ENCODE measurements at regions not wholly inside any gene's neighbourhood (a gene's known extent, or its start where the extent isn't known, plus 50 kb on each side); places are given as distances from the start of the nearest gene placed in this dataset.

DNA sequence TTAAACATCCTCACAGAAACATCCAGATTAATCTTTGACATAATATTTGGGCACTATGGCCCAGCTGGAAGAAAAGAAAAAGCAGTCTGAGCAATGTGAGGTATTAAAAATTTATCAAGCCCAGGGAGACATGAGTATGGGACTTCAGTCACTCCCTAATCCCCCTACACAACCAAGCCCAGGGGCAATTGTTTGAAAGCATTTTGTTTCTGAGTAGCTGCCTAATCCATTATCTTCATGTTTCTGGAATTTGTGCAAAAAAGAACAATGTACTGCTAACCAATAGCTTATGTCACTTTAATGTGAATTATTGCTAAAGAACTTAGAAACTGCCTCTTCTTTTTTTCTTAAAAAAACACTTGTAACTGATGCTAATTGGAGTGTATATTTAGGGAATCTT lies 360.7 kb downstream of the TEX13C start (continued):
- TF ChIP-seq KLF16 (tag by site-specific recombination; IDR thresholded peaks at IDR 0.05) (no peak), ZNF623 (tag by site-specific recombination; IDR thresholded peaks at IDR 0.05) (no peak)
- TF ChIP-seq, protein P1, sequence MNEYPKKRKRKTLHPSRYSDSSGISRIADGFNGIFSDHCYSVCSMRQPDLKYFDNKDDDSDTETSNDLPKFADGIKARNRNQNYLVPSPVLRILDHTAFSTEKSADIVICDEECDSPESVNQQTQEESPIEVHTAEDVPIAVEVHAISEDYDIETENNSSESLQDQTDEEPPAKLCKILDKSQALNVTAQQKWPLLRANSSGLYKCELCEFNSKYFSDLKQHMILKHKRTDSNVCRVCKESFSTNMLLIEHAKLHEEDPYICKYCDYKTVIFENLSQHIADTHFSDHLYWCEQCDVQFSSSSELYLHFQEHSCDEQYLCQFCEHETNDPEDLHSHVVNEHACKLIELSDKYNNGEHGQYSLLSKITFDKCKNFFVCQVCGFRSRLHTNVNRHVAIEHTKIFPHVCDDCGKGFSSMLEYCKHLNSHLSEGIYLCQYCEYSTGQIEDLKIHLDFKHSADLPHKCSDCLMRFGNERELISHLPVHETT (tag by site-specific recombination; IDR thresholded peaks at IDR 0.05): no peak

DNA sequence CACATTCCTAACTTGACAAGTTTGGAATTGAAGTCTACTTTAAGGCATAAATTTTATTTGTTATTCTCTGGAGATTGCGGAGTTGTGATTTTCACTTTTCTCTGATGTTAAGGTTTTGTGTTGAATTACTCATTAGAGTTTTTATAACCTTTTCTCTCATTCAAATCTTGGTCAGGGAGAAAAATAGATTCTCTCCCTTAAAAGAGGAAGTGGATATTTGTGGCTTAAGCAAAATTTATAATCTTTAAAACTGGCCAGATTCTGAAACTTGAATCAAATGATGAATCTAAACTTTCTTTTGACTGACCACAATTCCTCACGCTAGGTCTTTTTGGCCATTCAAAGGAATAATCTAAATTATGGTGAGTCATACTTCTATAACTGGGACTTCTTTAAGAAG lies 361.4 kb downstream of the TEX13C start:
- Histone ChIP-seq H3K4me1 (ENCODE audit: control insufficient read depth, insufficient read depth, low read length) (no peaks in the 10 kb centered on the region), H3K27ac (ENCODE audit: extremely low read depth, low read depth, low read length) (no peak overlapping the region), H3K4me3 (ENCODE audit: low read depth, low read length) (no peak overlapping the region), H3K9me3 (ENCODE audit: control insufficient read depth, insufficient read depth, low read depth, low read length) (no peaks in the 10 kb centered on the region; the same call in 1 of the 2 replicates), H3K36me3 (ENCODE audit: control insufficient read depth in 2 of 2, insufficient read depth in 1 of 2, low read length in 2 of 2) (no peaks in the 10 kb centered on the region)
- TF ChIP-seq ZNF549 (tag by site-specific recombination; IDR thresholded peaks at IDR 0.05): no peak
- no peak for TF ChIP-seq ZNF433 (tag by site-specific recombination; IDR thresholded peaks at IDR 0.05; ENCODE audit: low read depth)
- TF ChIP-seq ZNF311 (tag by site-specific recombination; IDR thresholded peaks at IDR 0.05; ENCODE audit: borderline replicate concordance): no peak
- no peak for TF ChIP-seq ZFP69B (tag by site-specific recombination; IDR thresholded peaks at IDR 0.05)
- TF ChIP-seq ZNF423 (tag by site-specific recombination; IDR thresholded peaks at IDR 0.05): no peak
- TF ChIP-seq, protein P2, sequence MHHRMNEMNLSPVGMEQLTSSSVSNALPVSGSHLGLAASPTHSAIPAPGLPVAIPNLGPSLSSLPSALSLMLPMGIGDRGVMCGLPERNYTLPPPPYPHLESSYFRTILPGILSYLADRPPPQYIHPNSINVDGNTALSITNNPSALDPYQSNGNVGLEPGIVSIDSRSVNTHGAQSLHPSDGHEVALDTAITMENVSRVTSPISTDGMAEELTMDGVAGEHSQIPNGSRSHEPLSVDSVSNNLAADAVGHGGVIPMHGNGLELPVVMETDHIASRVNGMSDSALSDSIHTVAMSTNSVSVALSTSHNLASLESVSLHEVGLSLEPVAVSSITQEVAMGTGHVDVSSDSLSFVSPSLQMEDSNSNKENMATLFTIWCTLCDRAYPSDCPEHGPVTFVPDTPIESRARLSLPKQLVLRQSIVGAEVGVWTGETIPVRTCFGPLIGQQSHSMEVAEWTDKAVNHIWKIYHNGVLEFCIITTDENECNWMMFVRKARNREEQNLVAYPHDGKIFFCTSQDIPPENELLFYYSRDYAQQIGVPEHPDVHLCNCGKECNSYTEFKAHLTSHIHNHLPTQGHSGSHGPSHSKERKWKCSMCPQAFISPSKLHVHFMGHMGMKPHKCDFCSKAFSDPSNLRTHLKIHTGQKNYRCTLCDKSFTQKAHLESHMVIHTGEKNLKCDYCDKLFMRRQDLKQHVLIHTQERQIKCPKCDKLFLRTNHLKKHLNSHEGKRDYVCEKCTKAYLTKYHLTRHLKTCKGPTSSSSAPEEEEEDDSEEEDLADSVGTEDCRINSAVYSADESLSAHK (tag by site-specific recombination; IDR thresholded peaks at IDR 0.05): no peak
- TF ChIP-seq ZNF112 (tag by site-specific recombination; IDR thresholded peaks at IDR 0.05): no peak
- no peak for TF ChIP-seq ZNF155 (tag by site-specific recombination; IDR thresholded peaks at IDR 0.05)
- TF ChIP-seq ZNF664 (tag by site-specific recombination; IDR thresholded peaks at IDR 0.05): no peak
- no peak for TF ChIP-seq ZBTB1 (tag by site-specific recombination; IDR thresholded peaks at IDR 0.05)
- no peak for TF ChIP-seq ZNF610 (tag by site-specific recombination; IDR thresholded peaks at IDR 0.05; ENCODE audit: borderline replicate concordance)
- TF ChIP-seq, protein P3, sequence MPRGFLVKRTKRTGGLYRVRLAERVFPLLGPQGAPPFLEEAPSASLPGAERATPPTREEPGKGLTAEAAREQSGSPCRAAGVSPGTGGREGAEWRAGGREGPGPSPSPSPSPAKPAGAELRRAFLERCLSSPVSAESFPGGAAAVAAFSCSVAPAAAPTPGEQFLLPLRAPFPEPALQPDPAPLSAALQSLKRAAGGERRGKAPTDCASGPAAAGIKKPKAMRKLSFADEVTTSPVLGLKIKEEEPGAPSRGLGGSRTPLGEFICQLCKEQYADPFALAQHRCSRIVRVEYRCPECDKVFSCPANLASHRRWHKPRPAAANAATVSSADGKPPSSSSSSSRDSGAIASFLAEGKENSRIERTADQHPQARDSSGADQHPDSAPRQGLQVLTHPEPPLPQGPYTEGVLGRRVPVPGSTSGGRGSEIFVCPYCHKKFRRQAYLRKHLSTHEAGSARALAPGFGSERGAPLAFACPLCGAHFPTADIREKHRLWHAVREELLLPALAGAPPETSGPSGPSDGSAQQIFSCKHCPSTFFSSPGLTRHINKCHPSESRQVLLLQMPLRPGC (tag by site-specific recombination; IDR thresholded peaks at IDR 0.05): no peak
- TF ChIP-seq, protein P4, sequence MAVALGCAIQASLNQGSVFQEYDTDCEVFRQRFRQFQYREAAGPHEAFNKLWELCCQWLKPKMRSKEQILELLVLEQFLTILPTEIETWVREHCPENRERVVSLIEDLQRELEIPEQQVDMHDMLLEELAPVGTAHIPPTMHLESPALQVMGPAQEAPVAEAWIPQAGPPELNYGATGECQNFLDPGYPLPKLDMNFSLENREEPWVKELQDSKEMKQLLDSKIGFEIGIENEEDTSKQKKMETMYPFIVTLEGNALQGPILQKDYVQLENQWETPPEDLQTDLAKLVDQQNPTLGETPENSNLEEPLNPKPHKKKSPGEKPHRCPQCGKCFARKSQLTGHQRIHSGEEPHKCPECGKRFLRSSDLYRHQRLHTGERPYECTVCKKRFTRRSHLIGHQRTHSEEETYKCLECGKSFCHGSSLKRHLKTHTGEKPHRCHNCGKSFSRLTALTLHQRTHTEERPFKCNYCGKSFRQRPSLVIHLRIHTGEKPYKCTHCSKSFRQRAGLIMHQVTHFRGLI (tag by site-specific recombination; IDR thresholded peaks at IDR 0.05): no peak
- ChIA-PET CTCF (no interaction called here), POLR2A (no interaction called here)

DNA sequence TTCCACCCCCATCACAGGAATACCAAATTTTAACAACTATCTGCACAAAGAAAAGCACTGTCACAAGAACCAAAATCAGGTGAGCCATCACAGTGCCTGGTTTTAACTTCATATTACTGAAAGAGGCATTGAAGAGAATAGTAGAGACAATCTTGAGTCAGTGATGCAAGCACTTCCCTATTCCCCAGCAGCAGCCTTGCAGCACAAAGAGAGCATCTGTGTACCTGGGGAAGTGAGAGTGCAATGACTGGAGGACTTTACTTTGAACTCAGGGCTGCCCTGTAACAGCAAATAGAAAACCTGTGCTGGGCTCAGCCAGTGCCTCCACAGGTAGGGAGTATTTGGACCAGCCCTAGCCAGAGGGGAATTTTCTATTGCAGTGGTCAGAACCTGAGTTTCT lies 361.8 kb downstream of the TEX13C start:
- POLR2A ChIA-PET: no interaction called here
- Histone ChIP-seq H3K9me3 (ENCODE audit: control insufficient read depth, insufficient read depth, low read depth, low read length) (no peaks in the 10 kb centered on the region; the same call in 1 of the 2 replicates), H3K36me3 (ENCODE audit: control insufficient read depth in 2 of 2, insufficient read depth in 1 of 2, low read length in 2 of 2) (no peaks in the 10 kb centered on the region), H3K4me1 (ENCODE audit: control insufficient read depth, insufficient read depth, low read length) (no peaks in the 10 kb centered on the region), H3K27ac (ENCODE audit: extremely low read depth, low read depth, low read length) (no peak overlapping the region), H3K4me3 (ENCODE audit: low read depth, low read length) (no peak overlapping the region)
- CTCF ChIA-PET: no interaction called here
- TF ChIP-seq ZNF785 (tag by site-specific recombination; IDR thresholded peaks at IDR 0.05) (no peak), ZNF266 (tag by site-specific recombination; IDR thresholded peaks at IDR 0.05; ENCODE audit: low read depth) (no peak), KLF9 (tag by site-specific recombination; IDR thresholded peaks at IDR 0.05; ENCODE audit: low read depth) (no peak), ZNF221 (tag by site-specific recombination; IDR thresholded peaks at IDR 0.05; ENCODE audit: borderline replicate concordance) (no peak), ZNF37A (tag by site-specific recombination; IDR thresholded peaks at IDR 0.05) (no peak), ZSCAN16 (tag by site-specific recombination; IDR thresholded peaks at IDR 0.05) (no peak), ZNF747 (tag by site-specific recombination; IDR thresholded peaks at IDR 0.05) (no peak)
- TF ChIP-seq, protein P5, sequence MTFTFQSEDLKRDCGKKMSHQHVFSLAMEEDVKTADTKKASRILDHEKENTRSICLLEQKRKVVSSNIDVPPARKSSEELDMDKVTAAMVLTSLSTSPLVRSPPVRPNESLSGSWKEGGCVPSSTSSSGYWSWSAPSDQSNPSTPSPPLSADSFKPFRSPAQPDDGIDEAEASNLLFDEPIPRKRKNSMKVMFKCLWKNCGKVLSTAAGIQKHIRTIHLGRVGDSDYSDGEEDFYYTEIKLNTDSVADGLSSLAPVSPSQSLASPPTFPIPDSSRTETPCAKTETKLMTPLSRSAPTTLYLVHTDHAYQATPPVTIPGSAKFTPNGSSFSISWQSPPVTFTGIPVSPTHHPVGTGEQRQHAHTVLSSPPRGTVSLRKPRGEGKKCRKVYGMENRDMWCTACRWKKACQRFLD (tag by site-specific recombination; IDR thresholded peaks at IDR 0.05): no peak
- TF ChIP-seq, protein P6, sequence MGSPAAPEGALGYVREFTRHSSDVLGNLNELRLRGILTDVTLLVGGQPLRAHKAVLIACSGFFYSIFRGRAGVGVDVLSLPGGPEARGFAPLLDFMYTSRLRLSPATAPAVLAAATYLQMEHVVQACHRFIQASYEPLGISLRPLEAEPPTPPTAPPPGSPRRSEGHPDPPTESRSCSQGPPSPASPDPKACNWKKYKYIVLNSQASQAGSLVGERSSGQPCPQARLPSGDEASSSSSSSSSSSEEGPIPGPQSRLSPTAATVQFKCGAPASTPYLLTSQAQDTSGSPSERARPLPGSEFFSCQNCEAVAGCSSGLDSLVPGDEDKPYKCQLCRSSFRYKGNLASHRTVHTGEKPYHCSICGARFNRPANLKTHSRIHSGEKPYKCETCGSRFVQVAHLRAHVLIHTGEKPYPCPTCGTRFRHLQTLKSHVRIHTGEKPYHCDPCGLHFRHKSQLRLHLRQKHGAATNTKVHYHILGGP (tag by site-specific recombination; IDR thresholded peaks at IDR 0.05): no peak
